Endothelial cell of umbilical vein (primary cell): ENCODE measurements at regions not wholly inside any gene's neighbourhood (a gene's known extent, or its start where the extent isn't known, plus 50 kb on each side); places are given as distances from the start of the nearest gene placed in this dataset.
"Not testable (repeated sequence)": the region's sequence is repeated elsewhere in the genome, so short reads cannot be mapped to it uniquely, and the experiment has no call there.

Source experiments
- BruUV-seq: library from RNA; stranded (reverse); fragments of 400-500 nt; replicated peaks from 2 replicates; lab custom pipeline; 2021; lab: Mats Ljungman, UMichigan
- CTCF ChIA-PET: fragments of 300-600, 350-600 bp; sonication (Branson Sonifier 250); formaldehyde crosslinking; loops from one replicate; lab custom pipeline; 2021; ENCODE audit warnings: antibody characterized with exemption, inconsistent platforms; lab: Charles Lee
- POLR2A ChIA-PET: fragments of 300-600, 350-600 bp; sonication (Branson Sonifier 250); formaldehyde crosslinking; loops from one replicate; lab custom pipeline; 2021; ENCODE audit warnings: antibody characterized with exemption, inconsistent platforms; lab: Charles Lee
- DNase-seq: peaks from one replicate; pipeline ENCODE4 v3.0.0-alpha.2; 2011; ENCODE audit warnings: low read depth, low spot score
- FAIRE-seq: peaks from 2 replicates; lab custom pipeline; 2011; peaks lifted over from hg19 to GRCh38; lab: Jason Lieb, UNC
- H2AFZ ChIP-seq: 2 replicates; pipeline ENCODE4 v1.6.0; 2012; ENCODE audit warnings: low read depth, low read length, control low read depth, inconsistent platforms
- H3K27ac ChIP-seq: 2 replicates; pipeline ENCODE4 v1.5.1; 2011; ENCODE audit warnings: low read depth, mild to moderate bottlenecking, control low read depth, low read length, moderate library complexity; ENCODE audit not compliant: insufficient read depth
- H3K27me3 ChIP-seq, 2 experiments: 2 replicates each; pipeline versions ENCODE4 v1.6.0 to v1.6.1; 2011; ENCODE audit warnings: low read length in 2 of 2, mixed read lengths in 1 of 2; ENCODE audit not compliant: control insufficient read depth in 2 of 2, insufficient read depth in 2 of 2
- H3K36me3 ChIP-seq, 2 experiments: 2 replicates in 1 of 2; 3 replicates in 1 of 2; pipeline ENCODE4 v1.5.1; 2011; ENCODE audit warnings: low read length in 2 of 2, mild to moderate bottlenecking in 1 of 2, moderate library complexity in 1 of 2; ENCODE audit not compliant: control insufficient read depth in 2 of 2, insufficient read depth in 2 of 2; ENCODE audit errors: extremely low read depth in 1 of 2
- H3K4me1 ChIP-seq: 3 replicates; pipeline ENCODE4 v1.5.1; 2011; ENCODE audit warnings: mild to moderate bottlenecking, low read length; ENCODE audit not compliant: control insufficient read depth, insufficient read depth; ENCODE audit errors: extremely low read depth
- H3K4me2 ChIP-seq: 2 replicates; pipeline ENCODE4 v1.6.1; 2011; ENCODE audit warnings: low read length, control low read depth, mixed read lengths; ENCODE audit not compliant: insufficient read depth
- H3K4me3 ChIP-seq, 3 experiments: fragments of 200-600 bp in 1 of 3; sonication (generic), shearing (Covaris generic) in 1 of 3; replicated peaks in 1 of 3; 2 replicates each; pipeline ENCODE4 v1.5.1; 2011 to 2016; ENCODE audit warnings: control low read depth in 3 of 3, low read length in 3 of 3, mild to moderate bottlenecking in 2 of 3, inconsistent platforms in 1 of 3, low read depth in 1 of 3, moderate library complexity in 1 of 3; ENCODE audit not compliant: insufficient read depth in 1 of 3
- H3K79me2 ChIP-seq: 2 replicates; pipeline ENCODE4 v1.6.0; 2012; ENCODE audit warnings: low read length, inconsistent platforms; ENCODE audit not compliant: control insufficient read depth, insufficient read depth
- H3K9ac ChIP-seq: replicated peaks from 2 replicates; pipeline ENCODE3; 2011; ENCODE audit warnings: low read length, control low read depth; ENCODE audit not compliant: insufficient read depth; ENCODE audit errors: extremely low read depth
- H3K9me1 ChIP-seq: replicated peaks from 3 replicates; pipeline ENCODE4 v1.6.0; 2011; ENCODE audit warnings: mild to moderate bottlenecking, low read length; ENCODE audit not compliant: control insufficient read depth, insufficient read depth; ENCODE audit errors: extremely low read depth
- H3K9me3 ChIP-seq: replicated peaks from 2 replicates; pipeline ENCODE4 v1.5.1; 2012; ENCODE audit warnings: low read length, inconsistent platforms; ENCODE audit not compliant: control insufficient read depth, insufficient read depth
- H4K20me1 ChIP-seq: replicated peaks from 2 replicates; pipeline ENCODE3; 2011; ENCODE audit warnings: mild to moderate bottlenecking, low read length; ENCODE audit not compliant: control insufficient read depth, insufficient read depth; ENCODE audit errors: extremely low read depth
- CTCF ChIP-seq, 2 donors: IDR thresholded peaks; 1 replicate in 1 of 2; 2 replicates in 1 of 2; pipeline ENCODE4 v1.5.1; 2011; ENCODE audit warnings: low read length in 2 of 2, mild to moderate bottlenecking in 2 of 2, moderate library complexity in 2 of 2, control low read depth in 1 of 2, inconsistent platforms in 1 of 2, low read depth in 1 of 2; ENCODE audit not compliant: insufficient read depth in 1 of 2; ENCODE audit errors: extremely low read depth in 1 of 2
- EZH2 ChIP-seq: IDR thresholded peaks from 2 replicates; pipeline ENCODE4 v1.6.1; 2012; ENCODE audit warnings: borderline replicate concordance, low read depth, mild to moderate bottlenecking, moderate library complexity, low read length, inconsistent platforms; ENCODE audit not compliant: severe bottlenecking
- FOS ChIP-seq: IDR thresholded peaks from 2 replicates; pipeline ENCODE4 v1.6.1; 2011; ENCODE audit warnings: mild to moderate bottlenecking, low read length, moderate library complexity, borderline replicate concordance; ENCODE audit not compliant: insufficient read depth
- GATA2 ChIP-seq: IDR thresholded peaks from 2 replicates; pipeline ENCODE4 v1.7.0; 2011; ENCODE audit warnings: low read depth, mild to moderate bottlenecking, moderate library complexity, mixed read lengths, low read length; ENCODE audit not compliant: insufficient read length, insufficient read depth
- JUN ChIP-seq: IDR thresholded peaks from 2 replicates; pipeline ENCODE4 v1.6.1; 2011; ENCODE audit warnings: borderline replicate concordance, low read depth; ENCODE audit not compliant: insufficient read length, insufficient read depth
- MAX ChIP-seq: IDR thresholded peaks from 2 replicates; pipeline ENCODE4 v1.6.1; 2011; ENCODE audit not compliant: insufficient read depth, insufficient read length
- MYC ChIP-seq: IDR thresholded peaks from one replicate; pipeline ENCODE4 v1.6.1; 2011; ENCODE audit warnings: mild to moderate bottlenecking, low read depth, low read length
- POLR2A ChIP-seq: IDR thresholded peaks from 2 replicates; pipeline ENCODE4 v1.6.1; 2012; ENCODE audit warnings: low read depth, mild to moderate bottlenecking, control low read depth, low read length
- POLR2AphosphoS5 ChIP-seq: IDR thresholded peaks from 2 replicates; pipeline ENCODE4 v1.6.1; 2012; ENCODE audit warnings: low read depth, mild to moderate bottlenecking, control low read depth, low read length, moderate library complexity; ENCODE audit not compliant: insufficient read depth
- dilution Hi-C: fragments of 300-500 bp; cut with MboI; formaldehyde crosslinking; loops from one replicate; pipeline ENCODE4 v1.15.0; 2019; ENCODE audit warnings: low sequenced_read_pairs; ENCODE audit not compliant: extremely low pct_ligation_motif_present
- intact Hi-C: fragments of 100-400 bp; cut with micrococcal nuclease; formaldehyde crosslinking; loops from one replicate; pipeline ENCODE4 v1.10.0; 2022

- no peak overlapping the region for H3K27ac ChIP-seq
- H3K9me1 ChIP-seq: no peaks in the 10 kb centered on the region
- no peak overlapping the region for H3K4me3 ChIP-seq
- H4K20me1 ChIP-seq: no peaks in the 10 kb centered on the region
- no peak overlapping the region for H3K4me2 ChIP-seq
- CTCF ChIA-PET: interaction anchor here (1.2 kb wide), 1 partner anchor 18 kb away, joined by 3 read pairs; no protein-coding TSS in a partner anchor
- no peak overlapping the region for H3K9ac ChIP-seq
- no peaks in the 10 kb centered on the region for H3K4me1 ChIP-seq
- intact Hi-C loops: no loop called here
- no peak for FAIRE-seq
- H3K9me3 ChIP-seq: no peaks in the 10 kb centered on the region
- TF ChIP-seq MAX (no peak), CTCF (IDR thresholded peaks at IDR 0.05; ENCODE audit: extremely low read depth in 1 of 2, insufficient read depth in 1 of 2, low read depth in 1 of 2, low read length in 2 of 2) (no peak), JUN (no peak), GATA2 (no peak), POLR2AphosphoS5 (no peak), EZH2 (no peak), MYC (no peak), FOS (no peak), POLR2A (no peak)
- H3K27me3 ChIP-seq: no peaks in the 10 kb centered on the region
- no peaks in the 10 kb centered on the region for H3K79me2 ChIP-seq
- dilution Hi-C loops: no loop called here
- POLR2A ChIA-PET: no interaction called here
- no peak overlapping the region for H2AFZ ChIP-seq
- no peaks in the 10 kb centered on the region for H3K36me3 ChIP-seq
- no TSS peak for BruUV-seq
- no peak for DNase-seq
Observed at GRCh38 chr2:40700231-40700954, 248.5 kb upstream of the SLC8A1 start.

GRCh38 chr2:40712197-40712894, 260.5 kb upstream of the SLC8A1 start:
- FAIRE-seq, H3K9me3 ChIP-seq, H3K4me3 ChIP-seq, H3K79me2 ChIP-seq, intact Hi-C loops, H3K27me3 ChIP-seq, dilution Hi-C loops, H3K36me3 ChIP-seq, DNase-seq, H3K27ac ChIP-seq, H3K9ac ChIP-seq, POLR2A ChIA-PET, BruUV-seq, H4K20me1 ChIP-seq, H2AFZ ChIP-seq, H3K4me2 ChIP-seq, H3K9me1 ChIP-seq, H3K4me1 ChIP-seq: not testable (repeated sequence)
- CTCF ChIA-PET: interaction anchor here (0.8 kb wide), 1 partner anchor 13 kb away, joined by 3 read pairs; no protein-coding TSS in a partner anchor
